ENCODE measurements at regions not wholly inside any gene's neighbourhood (a gene's known extent, or its start where the extent isn't known, plus 50 kb on each side); places are given as distances from the start of the nearest gene placed in this dataset.
"Not testable (repeated sequence)": the region's sequence is repeated elsewhere in the genome, so short reads cannot be mapped to it uniquely, and the experiment has no call there.

GRCh38 chr16:80100186-80100585, 440.6 kb upstream of the DYNLRB2 start:
- Histone ChIP-seq H3K27ac (no peak overlapping the region), H3K9me3 (peaks cover 0 to 11% of the 10 kb centered on the region in 2 donors), H3K36me3 (no peaks in the 10 kb centered on the region), H3K4me3 (no peak overlapping the region), H3K4me1 (no peaks in the 10 kb centered on the region), H3K27me3 (peaks cover 0 to 4% of the 10 kb centered on the region in 2 donors)
- no peak for ATAC-seq
- intact Hi-C loops (cut with DNase I), result no loop called here
- TF ChIP-seq CTCF (IDR thresholded peaks at IDR 0.05), result no peak
- DNase-seq, result no peak

DNA sequence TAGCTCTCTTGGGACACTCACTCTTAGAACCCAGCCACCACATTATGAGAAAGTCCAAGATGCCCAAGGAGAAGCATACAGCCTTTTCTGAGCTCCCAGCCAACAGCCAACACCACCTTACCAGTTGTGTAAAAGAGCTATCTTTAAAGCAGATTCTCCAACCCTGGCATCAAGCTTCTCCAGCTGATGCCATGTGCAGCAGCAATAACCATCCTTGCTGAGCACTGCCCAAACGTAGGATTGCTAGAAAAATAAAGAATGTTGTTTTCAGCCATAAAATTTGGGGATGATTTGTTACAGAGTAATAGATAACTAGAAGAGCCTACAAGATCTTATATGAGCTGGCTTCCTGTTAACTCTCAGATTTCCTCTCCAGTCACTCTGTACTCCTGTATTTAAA, 443.7 kb upstream of the DYNLRB2 start:
- peaks cover 0 to 11% of the 10 kb centered on the region in 2 donors for H3K9me3 ChIP-seq
- H3K36me3 ChIP-seq, result no peaks in the 10 kb centered on the region
- no peak overlapping the region for H3K4me3 ChIP-seq
- DNase-seq, result no peak
- TF ChIP-seq CTCF (IDR thresholded peaks at IDR 0.05), result no peak
- no peaks in the 10 kb centered on the region for H3K4me1 ChIP-seq
- peaks cover 0 to 4% of the 10 kb centered on the region in 2 donors for H3K27me3 ChIP-seq
- H3K27ac ChIP-seq, result no peak overlapping the region
- no peak for ATAC-seq
- intact Hi-C loops (cut with DNase I), result no loop called here

DNA sequence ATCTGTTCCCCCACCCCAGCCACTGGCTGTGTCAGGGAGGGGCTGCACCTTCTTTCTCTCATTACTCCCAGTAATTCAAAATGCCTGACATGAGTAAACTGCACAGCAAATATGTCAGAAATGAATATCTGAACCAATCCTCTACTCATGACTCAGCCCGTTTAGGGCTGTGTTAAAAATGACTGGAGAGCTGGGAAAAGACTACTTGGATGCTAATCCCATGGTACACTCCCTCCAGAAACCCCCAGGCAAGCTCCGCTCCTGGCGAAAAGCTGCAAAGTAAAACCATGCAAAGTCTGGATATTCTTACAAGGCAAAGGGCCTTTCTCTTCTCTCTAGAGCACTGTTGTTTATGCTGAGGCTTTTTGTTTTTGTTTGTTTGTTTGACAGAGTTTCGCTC, 448.1 kb upstream of the DYNLRB2 start:
- H3K4me1 ChIP-seq, result no peaks in the 10 kb centered on the region
- H3K27me3 ChIP-seq, result no peaks in the 10 kb centered on the region
- no peak for TF ChIP-seq CTCF (IDR thresholded peaks at IDR 0.05)
- H3K4me3 ChIP-seq, result no peak overlapping the region
- no peak for DNase-seq
- intact Hi-C loops (cut with DNase I), result no loop called here
- H3K27ac ChIP-seq, result no peak overlapping the region
- H3K9me3 ChIP-seq, result peaks cover 0 to 11% of the 10 kb centered on the region in 2 donors
- no peak for ATAC-seq
- no peaks in the 10 kb centered on the region for H3K36me3 ChIP-seq

- H3K4me1 ChIP-seq; H3K27ac ChIP-seq; intact Hi-C loops (cut with DNase I); DNase-seq; H3K36me3 ChIP-seq; ATAC-seq; H3K27me3 ChIP-seq; H3K9me3 ChIP-seq; H3K4me3 ChIP-seq: not testable (repeated sequence)
Measured at GRCh38 chr16:80091453-80091852, 449.3 kb upstream of the DYNLRB2 start.

DNA sequence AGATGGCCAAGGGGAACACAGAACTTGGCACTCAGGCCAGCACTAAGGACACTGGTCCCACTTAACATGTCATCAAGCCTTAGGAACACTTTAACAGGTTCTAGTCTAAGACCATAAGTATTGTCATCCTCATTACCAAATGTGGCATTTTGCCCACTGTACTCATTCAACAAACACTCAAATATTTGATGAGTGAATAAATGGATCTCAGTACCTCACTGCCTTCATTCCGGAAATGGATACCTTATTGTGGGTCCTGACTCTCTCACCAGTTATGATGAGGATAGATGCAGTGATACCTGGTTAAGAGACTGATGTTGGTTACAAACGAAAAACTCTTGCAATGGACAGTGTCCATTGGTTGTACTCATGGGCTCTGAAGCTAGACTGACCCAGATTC, 455.2 kb upstream of the DYNLRB2 start:
- DNase-seq, result no peak
- H3K27me3 ChIP-seq, result no peaks in the 10 kb centered on the region
- no peaks in the 10 kb centered on the region for H3K9me3 ChIP-seq
- TF ChIP-seq CTCF (IDR thresholded peaks at IDR 0.05), result no peak
- no peaks in the 10 kb centered on the region for H3K36me3 ChIP-seq
- no peak overlapping the region for H3K4me3 ChIP-seq
- ATAC-seq, result no peak
- H3K27ac ChIP-seq, result no peak overlapping the region
- intact Hi-C loops (cut with DNase I), result no loop called here
- no peaks in the 10 kb centered on the region for H3K4me1 ChIP-seq

GRCh38 chr16:80084614-80085013, 456.2 kb upstream of the DYNLRB2 start:
- Histone ChIP-seq H3K27me3 (no peaks in the 10 kb centered on the region), H3K27ac (no peak overlapping the region), H3K4me3 (no peak overlapping the region), H3K4me1 (no peaks in the 10 kb centered on the region), H3K9me3 (no peaks in the 10 kb centered on the region), H3K36me3 (no peaks in the 10 kb centered on the region)
- ATAC-seq (peak; percentile 99), DNase-seq (peak in 3 of 4 donors; percentile 34 to 83 (median 69))
- intact Hi-C loops (cut with DNase I), result no loop called here
- TF ChIP-seq CTCF (IDR thresholded peaks at IDR 0.05), result peak; percentile 42 to 62

Measured in left lung (tissue), 4 donors.